ENCODE measurements at regions not wholly inside any gene's neighbourhood (a gene's known extent, or its start where the extent isn't known, plus 50 kb on each side); places are given as distances from the start of the nearest gene placed in this dataset.

DNA sequence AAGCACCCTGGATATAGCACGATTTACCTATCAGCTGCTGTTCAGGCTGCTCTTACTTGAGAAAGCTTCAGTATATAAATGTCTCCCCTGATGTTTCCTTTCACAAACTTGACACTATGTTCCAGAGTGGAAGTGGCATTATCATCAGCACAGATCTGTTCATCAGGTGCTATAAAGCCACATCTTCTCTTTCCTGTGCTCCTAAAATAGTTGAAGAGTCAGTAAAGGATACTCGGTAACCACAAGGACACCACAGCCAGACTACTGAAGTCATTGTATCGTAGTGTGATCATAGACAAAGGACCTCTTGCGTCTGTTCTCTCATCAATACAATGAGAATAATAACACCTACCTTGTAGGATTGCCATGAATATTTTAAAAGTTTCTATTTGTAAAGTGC is 841.0 kb upstream of the CELF4 start:
- no peaks in the 10 kb centered on the region for H3K4me1 ChIP-seq (replicated peaks)
- H3K27ac ChIP-seq, result no peak overlapping the region
- no peak overlapping the region for H3K4me3 ChIP-seq
- peaks cover 10% of the 10 kb centered on the region for H3K9me3 ChIP-seq (replicated peaks)
- no peaks in the 10 kb centered on the region for H3K36me3 ChIP-seq
- H3K27me3 ChIP-seq (replicated peaks), result no peaks in the 10 kb centered on the region
- no peak for DNase-seq (ENCODE audit: low read depth in 1 of 2, low spot score in 2 of 2)

DNA sequence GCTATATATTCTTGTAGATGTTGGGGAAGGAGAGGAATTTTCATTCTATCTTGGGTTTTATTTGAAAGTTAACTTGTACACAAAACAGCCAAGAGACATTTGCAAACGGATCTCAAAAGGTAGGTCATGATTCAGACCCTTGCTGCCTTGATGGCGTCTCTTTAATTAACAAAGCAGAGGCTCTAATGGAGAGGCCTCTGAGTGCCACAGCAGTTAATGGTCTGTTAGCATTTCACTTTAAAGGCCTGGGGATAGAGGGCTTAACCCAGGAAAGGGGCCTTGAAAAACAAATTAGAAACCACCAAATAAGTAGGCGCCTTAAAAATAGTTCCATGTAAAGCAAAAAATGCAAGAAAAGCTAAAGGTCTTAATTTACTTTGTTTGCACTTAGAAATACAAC is 836.9 kb upstream of the CELF4 start:
- H3K9me3 ChIP-seq (replicated peaks), result peaks cover 4% of the 10 kb centered on the region
- H3K36me3 ChIP-seq, result no peaks in the 10 kb centered on the region
- no peak overlapping the region for H3K4me3 ChIP-seq
- DNase-seq (ENCODE audit: low read depth in 1 of 2, low spot score in 2 of 2), result no peak
- no peaks in the 10 kb centered on the region for H3K27me3 ChIP-seq (replicated peaks)
- H3K4me1 ChIP-seq (replicated peaks), result no peaks in the 10 kb centered on the region
- no peak overlapping the region for H3K27ac ChIP-seq

DNA sequence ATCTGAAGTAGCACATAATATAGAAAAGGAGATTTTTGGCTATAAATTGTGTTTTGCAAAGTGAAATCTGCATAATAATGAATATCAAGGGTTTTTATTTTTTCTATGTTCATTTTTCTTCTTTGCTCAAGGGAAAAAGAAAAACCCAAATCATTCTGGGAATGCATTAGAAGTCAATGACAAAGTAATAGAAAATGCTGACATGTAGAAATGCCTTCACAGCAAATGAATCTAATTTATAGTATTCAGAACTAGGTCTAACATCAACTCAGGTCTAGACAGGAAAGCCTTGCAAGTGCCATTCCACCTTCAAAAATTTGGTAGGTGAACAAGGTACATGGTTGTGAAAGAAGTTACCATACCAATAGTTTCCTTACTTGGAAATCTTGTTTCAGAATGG is 831.5 kb upstream of the CELF4 start:
- H3K4me3 ChIP-seq, result no peak overlapping the region
- no peaks in the 10 kb centered on the region for H3K27me3 ChIP-seq (replicated peaks)
- H3K27ac ChIP-seq, result no peak overlapping the region
- no peaks in the 10 kb centered on the region for H3K36me3 ChIP-seq
- no peaks in the 10 kb centered on the region for H3K4me1 ChIP-seq (replicated peaks)
- H3K9me3 ChIP-seq (replicated peaks), result no peaks in the 10 kb centered on the region
- DNase-seq (ENCODE audit: low read depth in 1 of 2, low spot score in 2 of 2), result no peak

DNA sequence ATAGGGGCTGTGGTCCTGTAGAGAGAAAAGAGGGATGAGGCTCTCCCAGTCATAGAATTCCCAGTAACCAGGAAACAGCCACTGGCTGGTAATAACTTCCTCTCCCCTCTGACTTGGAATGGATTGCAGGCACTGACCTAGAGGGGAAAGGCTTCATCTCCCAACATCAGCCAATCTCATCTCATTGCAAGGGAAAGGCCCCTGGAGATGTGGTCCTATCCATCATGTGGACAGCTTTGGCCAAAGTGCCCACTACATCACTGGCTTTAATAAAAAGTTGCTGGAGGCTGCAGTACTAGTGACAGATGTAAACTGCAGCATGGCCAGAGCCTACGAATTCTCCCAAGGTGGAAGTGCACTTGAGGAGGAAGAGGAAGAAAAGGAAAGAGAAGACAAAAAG is 820.5 kb upstream of the CELF4 start:
- H3K27ac ChIP-seq, result no peak overlapping the region
- H3K36me3 ChIP-seq, result no peaks in the 10 kb centered on the region
- H3K9me3 ChIP-seq (replicated peaks), result peaks cover 8% of the 10 kb centered on the region; the same call in 1 of the 2 replicates
- no peaks in the 10 kb centered on the region for H3K27me3 ChIP-seq (replicated peaks)
- H3K4me1 ChIP-seq (replicated peaks), result no peaks in the 10 kb centered on the region
- DNase-seq (ENCODE audit: low read depth in 1 of 2, low spot score in 2 of 2), result no peak
- H3K4me3 ChIP-seq, result no peak overlapping the region

DNA sequence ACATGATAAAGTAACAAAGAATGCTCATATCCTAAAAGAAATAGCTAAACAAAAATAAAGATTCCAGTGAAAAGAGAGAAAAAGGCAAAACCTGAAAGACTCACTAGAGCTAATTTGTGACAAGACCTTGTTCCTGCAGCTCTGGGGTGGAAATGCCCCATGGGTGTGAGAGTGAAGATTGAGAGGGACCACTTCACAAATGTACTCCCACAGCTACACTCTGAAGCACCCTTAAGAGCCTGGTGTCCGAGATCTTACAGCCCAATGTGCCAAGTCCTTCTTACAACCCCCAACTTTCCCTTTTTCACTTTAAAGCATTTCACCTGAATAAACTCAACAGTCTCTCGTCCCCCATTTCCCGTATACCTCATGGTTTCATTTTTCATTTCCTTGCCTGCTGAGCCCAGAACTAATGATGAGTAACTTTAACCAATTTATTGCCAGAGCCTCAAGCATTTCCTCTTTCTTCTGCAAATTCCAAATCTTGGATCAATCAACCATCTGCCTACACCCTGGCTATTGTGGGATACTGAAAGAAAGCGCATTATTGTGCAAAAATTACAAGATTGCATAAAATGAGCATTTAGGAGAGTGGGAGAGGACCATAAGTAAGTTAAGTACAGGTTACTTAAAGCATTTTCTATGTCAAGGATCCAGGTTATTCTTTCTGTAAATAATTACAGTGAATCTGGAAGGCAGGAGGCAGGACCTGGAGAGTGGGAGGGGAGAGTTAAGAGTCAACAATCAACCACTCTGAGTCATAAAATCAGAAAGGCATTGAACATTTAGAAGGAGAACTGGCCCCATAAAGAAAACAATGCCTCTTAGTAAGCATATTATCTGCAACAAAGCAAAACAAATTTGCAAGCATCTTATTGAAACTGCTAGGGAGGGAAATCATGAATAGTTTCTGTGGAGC is 804.4 kb upstream of the CELF4 start:
- Histone ChIP-seq H3K27me3 (replicated peaks) (no peaks in the 10 kb centered on the region), H3K9me3 (replicated peaks) (no peaks in the 10 kb centered on the region; the same call in 1 of the 2 replicates), H3K4me3 (no peak overlapping the region), H3K27ac (no peak overlapping the region), H3K36me3 (no peaks in the 10 kb centered on the region), H3K4me1 (replicated peaks) (no peaks in the 10 kb centered on the region)
- no peak for DNase-seq (ENCODE audit: low read depth in 1 of 2, low spot score in 2 of 2)

DNA sequence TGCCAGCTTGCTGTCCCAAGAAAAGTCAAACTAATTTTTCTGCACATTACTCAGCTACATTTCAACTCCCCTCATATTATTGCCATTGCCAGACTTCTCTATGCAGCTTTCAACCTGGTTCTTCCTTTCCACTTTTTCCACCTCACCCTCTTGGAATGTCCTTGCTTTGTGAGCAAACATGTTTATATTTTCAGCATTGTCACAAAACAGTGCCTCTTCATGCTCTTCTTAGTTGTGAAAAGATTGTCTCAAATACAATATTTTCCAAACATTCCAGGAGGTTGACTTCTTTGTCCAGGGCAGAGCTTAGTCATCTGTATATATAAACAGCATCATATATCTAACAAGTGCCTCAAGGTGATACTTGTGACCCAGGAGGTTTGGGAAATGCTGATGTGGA is 803.3 kb upstream of the CELF4 start:
- Histone ChIP-seq H3K27ac (no peak overlapping the region), H3K4me3 (no peak overlapping the region), H3K4me1 (replicated peaks) (no peaks in the 10 kb centered on the region), H3K27me3 (replicated peaks) (no peaks in the 10 kb centered on the region), H3K9me3 (replicated peaks) (no peaks in the 10 kb centered on the region; the same call in 1 of the 2 replicates), H3K36me3 (no peaks in the 10 kb centered on the region)
- DNase-seq (ENCODE audit: low read depth in 1 of 2, low spot score in 2 of 2), result no peak

DNA sequence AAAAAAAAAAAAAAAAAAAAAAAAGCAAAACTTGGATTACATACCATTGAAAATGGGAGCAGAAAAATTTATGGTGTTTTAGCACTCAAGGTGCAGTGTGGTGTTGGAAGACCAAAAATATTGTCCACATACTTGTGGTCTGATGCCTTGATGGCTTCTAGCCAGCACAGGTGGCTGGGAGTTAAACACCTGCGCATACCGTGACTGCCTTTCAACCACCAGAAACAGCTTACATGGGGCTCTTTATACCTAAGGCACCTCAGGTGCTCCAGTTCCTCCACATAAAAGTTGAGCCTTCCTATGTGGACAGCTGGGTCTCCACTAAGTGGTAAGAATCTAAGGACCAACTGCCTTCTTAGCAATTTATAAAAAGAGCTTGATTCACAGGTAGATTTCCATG is 802.6 kb upstream of the CELF4 start:
- no peak for DNase-seq (ENCODE audit: low read depth in 1 of 2, low spot score in 2 of 2)
- Histone ChIP-seq H3K36me3 (no peaks in the 10 kb centered on the region), H3K27me3 (replicated peaks) (no peaks in the 10 kb centered on the region), H3K4me1 (replicated peaks) (no peaks in the 10 kb centered on the region), H3K4me3 (no peak overlapping the region), H3K9me3 (replicated peaks) (no peaks in the 10 kb centered on the region; the same call in 1 of the 2 replicates), H3K27ac (no peak overlapping the region)

DNA sequence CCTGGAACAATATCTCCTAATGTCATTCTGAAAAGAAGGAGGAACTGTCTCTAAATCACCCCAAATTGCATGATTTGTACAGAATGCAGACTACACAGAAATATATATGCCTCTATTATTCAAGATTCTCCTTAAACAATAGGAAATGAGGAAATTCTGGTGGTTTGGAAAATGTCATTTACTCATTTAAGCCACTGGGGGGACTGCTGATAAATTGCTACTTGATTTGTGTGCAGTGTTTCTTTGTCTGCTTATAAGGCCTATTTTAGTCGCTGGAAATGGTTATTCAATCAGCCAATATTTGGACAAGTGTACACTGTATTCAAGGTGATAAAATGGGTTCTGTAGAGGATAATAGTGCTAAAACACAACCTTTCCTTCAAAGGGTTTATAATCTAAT is 801.9 kb upstream of the CELF4 start:
- DNase-seq (ENCODE audit: low read depth in 1 of 2, low spot score in 2 of 2), result no peak
- Histone ChIP-seq H3K36me3 (no peaks in the 10 kb centered on the region), H3K4me3 (no peak overlapping the region), H3K4me1 (replicated peaks) (no peaks in the 10 kb centered on the region), H3K9me3 (replicated peaks) (no peaks in the 10 kb centered on the region; the same call in 1 of the 2 replicates), H3K27me3 (replicated peaks) (no peaks in the 10 kb centered on the region), H3K27ac (no peak overlapping the region)

DNA sequence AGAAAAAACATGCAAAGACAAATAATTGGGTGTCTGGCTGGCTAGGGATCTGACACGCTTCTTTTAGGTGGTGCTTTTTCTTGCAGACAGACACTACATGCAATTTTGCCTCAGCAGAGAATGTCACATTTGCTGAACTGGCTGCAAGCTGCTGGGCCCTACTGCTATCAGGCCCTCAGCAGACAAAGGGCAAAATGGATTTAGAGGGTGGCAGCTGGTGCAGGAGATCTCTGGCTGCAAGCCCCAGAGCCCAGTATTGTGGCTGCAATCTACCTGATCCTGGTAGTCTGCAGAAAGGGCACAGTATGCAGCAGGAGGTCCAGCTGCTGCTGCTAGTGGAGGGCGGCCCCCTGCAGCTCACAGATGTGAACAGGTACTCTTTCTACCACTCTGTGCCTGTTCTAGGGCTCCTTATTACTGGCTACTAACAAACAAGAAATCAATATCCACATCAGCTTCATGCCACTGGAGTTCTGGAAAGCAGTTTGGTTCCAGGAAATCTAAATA is 796.7 kb upstream of the CELF4 start:
- Histone ChIP-seq H3K4me3 (no peak overlapping the region), H3K27ac (no peak overlapping the region), H3K27me3 (replicated peaks) (no peaks in the 10 kb centered on the region), H3K9me3 (replicated peaks) (peaks cover 5% of the 10 kb centered on the region), H3K36me3 (no peaks in the 10 kb centered on the region), H3K4me1 (replicated peaks) (no peaks in the 10 kb centered on the region)
- DNase-seq (ENCODE audit: low read depth in 1 of 2, low spot score in 2 of 2), result no peak

DNA sequence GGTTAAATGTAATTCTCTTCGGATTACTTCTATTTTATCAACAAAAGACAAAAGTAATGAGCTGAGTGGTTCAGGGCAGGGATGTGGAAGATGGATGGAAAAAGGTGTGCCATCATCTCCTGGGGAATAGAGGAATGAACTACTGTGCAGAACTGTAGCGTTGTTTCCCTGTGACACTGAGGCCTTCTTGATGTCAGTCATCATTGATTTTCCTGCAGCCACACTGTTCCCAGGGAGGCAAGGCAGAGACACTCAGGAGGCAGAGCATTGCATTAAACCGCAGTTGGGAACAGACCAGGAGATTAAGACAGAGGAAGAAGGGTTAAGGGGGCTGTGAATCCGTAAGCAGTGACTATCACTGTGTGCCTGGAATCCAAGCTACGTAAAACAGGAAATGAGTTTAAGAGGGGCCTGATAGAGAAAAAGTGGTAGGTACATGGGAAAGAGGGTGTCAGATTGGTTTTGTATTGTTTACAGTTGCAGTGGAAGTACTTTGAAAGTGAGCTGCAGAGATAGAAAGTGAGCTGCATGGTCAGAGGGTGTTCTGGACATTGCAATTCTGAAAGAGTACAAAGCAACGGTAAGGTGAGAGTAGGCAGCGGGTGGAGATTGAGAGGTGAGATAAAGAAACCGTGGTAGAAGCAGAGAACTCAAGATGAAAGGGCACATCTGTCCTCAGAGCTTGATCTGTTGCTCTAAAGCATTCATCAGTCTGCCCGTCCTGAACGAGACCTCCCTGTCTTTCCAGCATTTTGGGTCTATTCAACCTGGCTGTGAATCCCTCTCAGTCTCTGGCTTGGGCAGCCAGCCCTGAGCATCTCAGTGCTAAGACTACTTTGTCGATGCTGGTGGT is 793.4 kb upstream of the CELF4 start:
- DNase-seq (ENCODE audit: low read depth in 1 of 2, low spot score in 2 of 2), result no peak
- H3K36me3 ChIP-seq, result no peaks in the 10 kb centered on the region
- no peaks in the 10 kb centered on the region for H3K27me3 ChIP-seq (replicated peaks)
- no peaks in the 10 kb centered on the region for H3K4me1 ChIP-seq (replicated peaks)
- H3K4me3 ChIP-seq, result no peak overlapping the region
- H3K9me3 ChIP-seq (replicated peaks), result peaks cover 8% of the 10 kb centered on the region
- no peak overlapping the region for H3K27ac ChIP-seq

DNA sequence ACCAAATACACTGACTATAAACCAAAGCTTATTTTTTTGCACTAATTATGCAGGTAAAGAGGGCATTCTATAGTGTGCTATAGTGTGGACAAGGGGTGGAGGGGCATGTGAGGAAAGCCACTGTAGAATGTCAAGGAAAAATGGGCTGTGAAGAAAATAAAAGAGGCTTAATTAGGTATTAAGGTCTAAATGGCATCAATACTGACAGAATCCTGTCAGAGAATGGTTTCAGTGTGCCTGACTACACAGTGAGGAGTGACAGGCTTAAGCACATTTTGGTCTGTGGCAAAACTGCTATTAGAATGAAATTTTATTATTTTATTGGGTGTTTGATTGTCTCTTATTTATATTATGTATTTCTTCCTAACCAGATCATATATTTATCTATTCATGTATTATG is 787.6 kb upstream of the CELF4 start:
- Histone ChIP-seq H3K4me3 (no peak overlapping the region), H3K36me3 (no peaks in the 10 kb centered on the region), H3K9me3 (replicated peaks) (peaks cover 3% of the 10 kb centered on the region), H3K4me1 (replicated peaks) (no peaks in the 10 kb centered on the region), H3K27me3 (replicated peaks) (no peaks in the 10 kb centered on the region), H3K27ac (no peak overlapping the region)
- no peak for DNase-seq (ENCODE audit: low read depth in 1 of 2, low spot score in 2 of 2)

DNA sequence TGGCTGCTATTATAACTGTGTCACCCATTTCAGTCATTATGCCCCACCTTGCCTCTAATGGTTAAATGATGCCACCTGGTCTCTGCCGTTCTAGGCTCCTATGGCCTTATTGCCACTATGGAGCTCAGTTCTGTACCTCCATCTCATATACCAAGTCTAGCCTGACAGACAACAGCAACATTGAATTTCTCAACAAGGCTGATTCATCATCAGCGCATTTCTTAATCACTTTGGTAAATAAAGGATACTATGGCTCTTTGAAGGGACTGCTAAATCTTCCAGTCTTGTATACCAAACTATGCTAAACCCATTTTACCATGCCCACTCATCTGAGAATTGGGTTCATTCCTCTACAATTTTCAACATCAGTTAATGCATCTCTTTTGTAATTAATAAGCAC is 784.5 kb upstream of the CELF4 start:
- Histone ChIP-seq H3K36me3 (no peaks in the 10 kb centered on the region), H3K4me3 (no peak overlapping the region), H3K27me3 (replicated peaks) (no peaks in the 10 kb centered on the region), H3K27ac (no peak overlapping the region), H3K4me1 (replicated peaks) (no peaks in the 10 kb centered on the region), H3K9me3 (replicated peaks) (no peaks in the 10 kb centered on the region; the same call in none of the 2 replicates)
- DNase-seq (ENCODE audit: low read depth in 1 of 2, low spot score in 2 of 2), result no peak

DNA sequence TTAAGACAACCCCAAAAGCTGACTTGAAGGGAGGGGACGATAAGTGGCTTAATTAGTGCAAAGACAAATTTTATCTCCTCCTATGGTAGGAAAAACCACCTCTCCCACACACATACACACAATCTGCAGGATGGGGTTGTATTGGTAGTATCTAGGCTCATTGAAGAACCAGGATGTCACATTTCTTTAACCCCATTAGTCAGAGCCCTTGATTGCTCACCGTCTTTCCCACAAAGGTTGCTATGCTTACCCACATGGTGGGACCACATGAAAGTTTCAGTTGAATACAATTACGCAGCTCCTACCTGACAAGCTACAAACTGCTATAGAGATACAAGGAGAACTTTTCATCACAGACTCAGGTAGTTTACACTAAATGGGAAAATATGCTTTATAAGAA is 765.0 kb upstream of the CELF4 start:
- Histone ChIP-seq H3K36me3 (no peaks in the 10 kb centered on the region), H3K4me3 (no peak overlapping the region), H3K27ac (no peak overlapping the region), H3K4me1 (replicated peaks) (no peaks in the 10 kb centered on the region), H3K9me3 (replicated peaks) (peaks cover 4% of the 10 kb centered on the region; the same call in 1 of the 2 replicates), H3K27me3 (replicated peaks) (no peaks in the 10 kb centered on the region)
- no peak for DNase-seq (ENCODE audit: low read depth in 1 of 2, low spot score in 2 of 2)

DNA sequence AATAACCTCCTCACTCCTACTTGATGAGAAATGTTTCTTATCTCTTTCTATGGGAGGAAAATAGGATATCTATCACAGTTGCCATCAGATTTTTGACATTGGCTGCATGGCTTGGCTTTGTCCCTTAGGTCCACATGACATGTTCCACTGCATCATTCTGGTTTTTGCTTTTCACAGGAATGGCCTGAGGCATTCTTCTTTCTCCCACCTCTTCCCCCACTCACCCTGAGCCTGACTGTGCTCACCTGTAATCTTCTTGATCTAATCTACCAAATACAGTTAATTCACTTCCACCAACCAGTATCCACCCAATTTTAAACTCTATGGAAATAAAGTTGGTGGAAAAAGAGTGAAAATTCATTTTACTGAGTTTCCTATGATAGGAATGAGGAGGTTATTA is 763.5 kb upstream of the CELF4 start:
- Histone ChIP-seq H3K27ac (no peak overlapping the region), H3K9me3 (replicated peaks) (peaks cover 4% of the 10 kb centered on the region; the same call in 1 of the 2 replicates), H3K4me3 (no peak overlapping the region), H3K4me1 (replicated peaks) (no peaks in the 10 kb centered on the region), H3K36me3 (no peaks in the 10 kb centered on the region), H3K27me3 (replicated peaks) (no peaks in the 10 kb centered on the region)
- DNase-seq (ENCODE audit: low read depth in 1 of 2, low spot score in 2 of 2), result no peak
